ENCODE measurements at regions not wholly inside any gene's neighbourhood (a gene's known extent, or its start where the extent isn't known, plus 50 kb on each side); places are given as distances from the start of the nearest gene placed in this dataset.
"Not testable (repeated sequence)": the region's sequence is repeated elsewhere in the genome, so short reads cannot be mapped to it uniquely, and the experiment has no call there.

DNA sequence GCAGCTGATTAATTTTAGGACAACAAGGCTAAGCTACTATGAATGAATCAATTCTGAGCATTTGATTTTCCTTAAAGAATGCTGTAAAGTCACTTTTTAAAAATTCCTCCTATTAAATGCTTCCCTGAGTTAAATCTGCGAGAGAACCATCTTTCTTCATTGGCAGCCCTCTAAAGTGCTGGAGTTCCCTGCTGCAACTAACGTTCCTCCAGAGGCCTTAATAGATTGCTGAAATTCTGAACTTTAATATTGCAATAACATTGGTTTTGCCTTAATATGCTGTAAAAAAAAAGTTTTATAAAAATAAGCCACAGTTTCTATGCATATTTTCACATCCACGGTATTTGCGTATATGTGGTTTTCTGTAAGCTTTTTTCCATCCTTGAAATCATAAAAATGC is 298.0 kb upstream of the PIK3R1 start:
- no peak for DNase-seq

DNA sequence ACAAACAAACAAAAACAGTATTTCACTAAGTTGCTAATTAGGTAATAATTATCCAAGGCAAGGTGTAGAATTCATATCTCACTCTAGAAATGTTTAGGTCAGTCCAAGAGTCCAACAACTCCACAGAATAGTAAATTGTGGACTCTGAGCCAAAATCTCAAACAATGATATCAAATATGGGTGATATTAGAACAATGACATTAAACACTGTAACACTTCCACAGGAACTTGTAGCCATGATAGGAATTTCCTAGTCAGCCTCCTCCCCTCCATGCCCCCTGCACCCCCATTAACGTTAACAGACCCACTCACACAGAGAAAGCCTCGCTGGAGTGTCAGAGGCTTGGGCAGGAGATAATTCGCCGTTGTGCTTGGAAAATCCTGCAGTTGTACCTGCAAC is 305.0 kb upstream of the PIK3R1 start:
- DNase-seq: no peak

DNA sequence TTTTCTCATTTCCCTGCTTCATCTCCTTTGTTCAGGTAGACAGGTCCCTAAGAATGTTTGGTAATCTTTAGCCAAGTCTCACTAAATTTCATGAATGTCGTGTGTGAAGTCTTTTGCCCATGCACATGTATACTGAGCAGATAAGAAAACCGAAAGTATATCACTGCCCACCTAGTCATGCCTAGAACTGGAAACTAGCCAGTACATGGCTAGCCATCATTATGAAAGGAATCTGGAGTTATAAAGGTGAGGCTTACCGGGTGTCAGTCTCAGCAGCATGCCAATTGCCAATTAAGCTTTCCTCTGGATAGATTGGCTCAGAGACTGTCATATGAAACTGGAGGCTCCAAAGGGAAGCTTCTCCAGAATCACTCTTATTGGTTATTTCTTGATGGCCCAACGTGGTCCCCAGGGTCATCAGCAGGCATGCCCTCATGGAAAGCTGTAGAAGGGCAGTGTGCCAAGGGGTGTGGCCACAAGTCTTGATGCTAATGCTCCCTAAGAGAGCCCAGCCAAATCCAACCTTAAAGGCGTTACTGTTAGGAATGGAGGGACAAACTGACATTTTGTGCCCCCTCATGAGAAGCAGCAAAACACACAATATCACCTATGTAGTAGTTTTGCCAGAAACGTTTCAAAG is 307.3 kb upstream of the PIK3R1 start:
- DNase-seq: no peak

DNA sequence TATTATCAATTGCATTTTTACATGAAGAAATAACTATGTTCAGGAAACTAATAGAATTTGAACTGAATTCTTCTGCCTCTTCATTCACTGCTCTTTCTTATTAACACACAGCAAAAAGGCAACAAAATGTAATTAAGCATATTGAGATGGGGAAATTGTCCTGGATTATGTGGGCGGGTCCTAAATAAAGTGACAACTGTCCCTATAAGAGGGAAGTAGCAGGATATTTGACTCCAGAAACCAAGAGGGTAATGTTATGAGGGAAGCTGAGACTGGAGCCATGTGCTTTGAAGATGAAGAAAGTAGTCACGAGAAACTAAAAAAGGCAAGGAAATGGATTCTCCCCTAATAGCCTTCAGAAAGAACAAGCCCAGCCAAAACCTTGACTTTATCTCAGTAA is 311.2 kb upstream of the PIK3R1 start:
- no peak for DNase-seq

DNA sequence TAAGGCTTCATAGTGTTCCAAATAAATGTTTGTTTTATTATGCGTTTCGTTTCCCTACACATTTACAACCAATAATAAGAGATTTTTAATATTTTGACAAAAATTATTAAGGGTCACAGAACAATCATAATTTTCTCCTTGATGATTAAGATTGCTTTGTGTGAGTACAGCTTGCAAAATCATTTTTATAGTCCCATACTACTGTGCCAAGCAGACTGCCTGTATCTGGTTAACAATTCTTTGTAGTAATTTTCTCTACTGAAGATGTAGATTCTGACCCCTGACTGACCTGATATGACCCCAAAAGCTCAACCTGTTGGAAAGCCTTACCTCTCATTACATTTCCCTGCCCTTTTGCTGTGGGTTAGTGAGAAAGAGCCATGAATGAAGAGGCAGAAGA is 311.9 kb upstream of the PIK3R1 start:
- DNase-seq: no peak

DNA sequence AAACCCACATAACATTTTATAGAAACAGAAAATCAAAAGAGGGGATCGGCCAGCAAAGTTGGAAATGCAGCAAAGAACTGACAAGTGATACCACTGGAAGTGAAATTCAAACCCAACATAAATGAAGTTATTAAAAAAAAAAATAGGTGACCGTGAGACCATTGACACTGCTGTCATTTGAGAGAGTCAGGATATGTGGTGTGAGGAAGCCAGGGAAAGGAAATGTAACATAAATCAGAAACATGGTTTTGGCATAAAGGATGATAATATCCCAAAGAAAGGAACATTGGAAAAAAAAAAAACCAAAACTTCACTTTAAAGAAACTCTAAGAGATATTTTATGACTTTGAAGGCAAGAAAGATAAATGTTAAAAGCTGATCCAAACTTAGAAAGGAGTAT is 312.4 kb upstream of the PIK3R1 start:
- DNase-seq: no peak

DNA sequence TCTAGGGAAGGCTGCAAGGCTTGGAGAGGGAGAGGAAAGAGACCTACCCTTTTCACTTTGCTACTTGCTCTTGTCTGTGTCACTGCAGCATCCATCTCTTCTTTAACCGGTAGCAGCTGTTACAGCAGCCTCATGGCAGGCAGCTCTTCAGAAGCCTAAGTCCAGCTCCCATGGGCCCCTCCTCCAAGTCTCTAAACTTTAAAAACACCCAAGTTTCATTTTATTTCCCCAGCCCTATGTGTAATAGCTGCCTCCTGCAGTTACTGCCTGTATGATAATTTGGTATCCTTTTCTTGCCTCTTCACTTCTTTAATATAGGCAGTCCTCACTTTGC is 313.1 kb upstream of the PIK3R1 start:
- DNase-seq: no peak

DNA sequence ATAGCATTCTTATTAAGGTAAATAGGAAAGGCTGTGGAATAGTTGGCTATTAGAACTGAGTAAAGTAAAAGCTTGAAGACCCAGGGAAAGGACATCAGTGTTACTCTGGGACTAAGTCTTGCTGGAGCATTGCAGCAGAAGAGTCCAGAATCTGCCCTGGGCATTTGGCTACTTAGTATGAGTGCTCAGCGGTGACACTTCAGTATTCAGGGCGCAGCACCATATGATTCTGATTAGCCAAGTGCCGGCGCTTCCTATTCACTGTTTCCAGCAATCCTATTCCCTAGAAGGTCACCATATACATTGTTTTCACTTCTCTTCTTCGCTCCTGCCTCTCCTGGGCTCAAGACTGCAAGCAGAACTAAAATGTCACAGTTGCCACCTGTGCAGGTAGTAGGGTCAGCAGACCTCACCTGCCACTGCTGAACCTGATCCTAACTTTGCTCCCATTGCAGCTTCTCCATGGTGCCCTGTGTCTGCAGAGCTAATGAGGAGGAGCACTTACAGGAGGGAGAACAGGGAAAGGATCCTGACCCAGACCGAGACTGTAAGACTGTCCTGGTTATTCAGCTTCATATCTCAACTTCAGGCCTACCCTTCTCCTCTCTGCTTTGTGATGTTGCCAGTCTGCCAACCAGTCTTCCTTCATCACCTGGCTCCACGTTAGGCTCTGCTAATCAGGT is 313.6 kb upstream of the PIK3R1 start:
- no peak for DNase-seq

DNA sequence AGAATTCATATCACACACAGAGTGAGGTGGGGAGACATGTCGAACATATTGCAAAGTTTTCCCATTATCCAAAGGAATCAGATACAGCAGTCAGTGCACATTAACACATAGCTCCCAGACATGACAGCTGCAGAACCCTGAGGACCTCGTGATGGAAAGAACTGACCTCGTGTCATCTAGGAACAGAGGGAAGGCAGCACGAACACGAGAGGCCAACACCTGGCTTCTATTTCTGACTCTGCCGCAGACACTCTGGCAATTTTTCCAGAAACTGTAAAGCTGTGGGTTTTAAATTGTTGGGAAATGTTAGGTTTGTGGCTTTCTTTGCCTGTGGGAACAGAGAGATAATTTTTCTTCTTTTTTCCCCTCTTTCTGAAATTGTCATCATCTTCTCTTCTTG is 315.0 kb upstream of the PIK3R1 start:
- DNase-seq: no peak

DNA sequence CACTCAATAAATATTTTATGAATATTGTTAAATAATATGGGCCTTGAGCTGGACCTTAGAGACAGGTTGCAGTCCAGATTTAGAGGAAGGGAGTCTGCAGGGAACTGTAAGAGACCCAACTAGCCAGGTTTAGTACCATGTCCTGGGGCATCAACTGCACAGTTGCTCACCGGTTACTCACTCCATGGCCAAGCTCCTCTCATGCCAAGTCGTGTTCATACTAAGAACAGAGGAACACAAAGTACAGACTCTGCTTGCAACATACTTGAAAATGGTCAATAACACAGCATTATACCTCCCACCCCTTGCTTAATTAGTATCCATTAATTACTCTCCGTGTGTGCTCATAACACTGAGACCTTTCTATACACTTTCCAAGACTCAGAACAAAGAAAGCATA is 317.6 kb upstream of the PIK3R1 start:
- DNase-seq: no peak

DNA sequence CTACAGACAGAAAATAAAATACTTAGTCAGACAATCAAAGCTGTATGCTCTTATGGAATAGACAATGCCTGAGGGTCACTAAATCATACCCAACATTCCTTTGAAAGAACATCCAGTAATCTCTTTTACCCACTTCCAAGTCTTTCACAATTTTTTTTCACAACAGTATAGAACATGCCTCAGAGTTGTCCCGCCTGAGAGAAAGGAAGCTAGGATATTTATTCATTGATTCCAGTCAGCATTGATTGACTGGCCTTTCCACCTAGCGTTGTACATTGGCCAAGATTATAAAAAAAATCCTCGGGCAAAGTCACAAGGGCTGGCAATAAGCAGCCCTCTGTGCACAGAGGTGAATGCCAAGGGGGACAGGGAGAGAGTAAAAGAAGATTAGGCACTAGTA is 318.1 kb upstream of the PIK3R1 start:
- no peak for DNase-seq

DNA sequence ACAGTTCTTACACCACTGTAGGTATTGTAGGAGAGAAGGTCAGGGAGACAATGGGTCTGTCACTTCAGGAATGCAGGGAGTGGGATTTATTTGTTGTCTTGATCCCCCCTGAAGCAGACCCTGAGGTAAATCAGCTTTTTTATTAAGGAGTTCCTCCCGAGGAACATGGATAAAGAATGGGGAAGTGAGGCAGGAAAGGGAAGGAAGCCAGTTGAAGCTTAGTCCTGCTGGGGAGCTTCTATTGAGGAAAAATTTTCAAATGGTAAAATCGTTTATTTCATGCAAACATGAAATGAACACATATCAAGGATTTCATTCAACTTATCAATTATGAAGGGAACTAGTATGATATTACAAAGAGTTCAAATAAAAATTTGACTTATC is 318.6 kb upstream of the PIK3R1 start:
- no peak for DNase-seq

DNA sequence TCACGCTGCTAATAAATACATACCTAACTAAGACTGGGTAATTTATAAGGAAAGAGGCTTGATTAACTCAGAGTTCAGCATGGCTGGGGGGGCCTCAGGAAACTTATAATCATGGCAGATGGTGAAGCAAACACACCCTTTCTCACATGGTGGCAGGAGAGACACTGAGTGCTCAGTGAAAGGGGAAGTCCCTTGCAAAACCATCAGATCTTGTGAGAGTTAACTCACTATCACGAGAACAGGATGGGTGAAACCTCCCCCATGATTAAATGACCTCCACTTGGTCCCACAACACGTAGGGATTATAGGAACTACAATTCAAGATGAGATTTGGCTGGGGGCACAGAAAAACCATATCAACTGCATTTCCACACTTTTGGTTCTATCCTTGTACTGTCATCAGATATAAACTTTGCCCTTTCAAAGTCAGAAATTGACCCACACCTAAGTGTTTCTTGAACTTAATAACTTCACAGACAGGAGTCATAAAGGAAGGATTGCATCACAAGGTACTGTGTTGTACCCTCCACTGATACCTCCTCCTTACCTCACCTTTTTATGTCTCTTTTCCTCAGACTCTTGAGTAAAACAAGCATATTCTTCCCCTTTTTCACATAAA is 319.1 kb upstream of the PIK3R1 start:
- DNase-seq: no peak

DNA sequence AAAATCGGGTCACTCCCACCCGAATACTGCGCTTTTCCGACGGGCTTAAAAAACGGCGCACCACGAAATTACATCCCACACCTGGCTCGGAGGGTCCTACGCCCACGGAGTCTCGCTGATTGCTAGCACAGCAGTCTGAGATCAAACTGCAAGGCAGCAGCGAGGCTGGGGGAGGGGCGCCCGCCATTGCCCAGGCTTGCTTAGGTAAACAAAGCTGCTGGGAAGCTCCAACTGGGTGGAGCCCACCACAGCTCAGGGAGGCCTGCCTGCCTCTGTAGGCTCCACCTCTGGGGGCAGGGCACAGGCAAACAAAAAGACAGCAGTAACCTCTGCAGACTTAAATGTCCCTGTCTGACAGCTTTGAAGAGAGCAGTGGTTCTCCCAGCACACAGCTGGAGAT is 325.7 kb upstream of the PIK3R1 start:
- not testable (repeated sequence) for DNase-seq

DNA sequence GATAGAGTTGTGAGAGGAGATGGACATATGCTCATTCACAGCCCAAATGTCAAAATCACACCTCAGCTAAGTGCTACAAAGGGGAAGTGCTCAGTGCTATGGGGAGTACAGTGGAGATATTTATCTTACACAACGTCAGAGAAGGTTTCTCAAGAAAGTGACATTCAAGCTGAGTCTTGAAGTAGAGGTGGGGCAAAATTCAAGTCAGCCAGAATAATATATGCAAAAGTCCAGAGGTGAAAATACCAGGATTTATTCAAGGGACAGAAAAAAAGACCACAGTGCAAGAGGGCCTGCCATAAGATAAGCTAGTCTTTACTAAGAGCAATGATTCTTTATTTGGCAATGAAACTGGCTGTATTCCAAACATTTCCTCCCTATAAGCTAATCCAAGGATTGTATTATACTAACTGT is 327.8 kb upstream of the PIK3R1 start:
- no peak for DNase-seq

DNA sequence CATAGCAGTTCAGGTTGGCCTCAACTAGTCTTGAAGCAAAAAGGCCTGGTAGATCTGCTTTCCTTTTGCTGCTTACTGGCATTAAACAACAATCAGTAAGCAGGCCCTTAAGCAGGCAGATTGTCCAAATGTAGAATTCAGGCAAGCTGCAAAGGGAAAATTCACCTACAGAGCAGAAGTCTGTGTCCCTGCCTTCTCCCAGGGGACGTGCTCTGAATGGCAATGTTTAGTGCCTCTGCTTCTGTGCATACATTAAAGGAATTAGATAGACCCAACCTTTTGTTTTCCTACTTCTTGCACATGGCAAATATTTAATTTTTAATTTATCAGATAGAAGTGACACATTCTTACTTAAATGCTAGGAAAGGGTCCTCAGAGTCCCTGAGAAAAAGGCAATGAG is 328.8 kb upstream of the PIK3R1 start:
- no peak for DNase-seq

DNA sequence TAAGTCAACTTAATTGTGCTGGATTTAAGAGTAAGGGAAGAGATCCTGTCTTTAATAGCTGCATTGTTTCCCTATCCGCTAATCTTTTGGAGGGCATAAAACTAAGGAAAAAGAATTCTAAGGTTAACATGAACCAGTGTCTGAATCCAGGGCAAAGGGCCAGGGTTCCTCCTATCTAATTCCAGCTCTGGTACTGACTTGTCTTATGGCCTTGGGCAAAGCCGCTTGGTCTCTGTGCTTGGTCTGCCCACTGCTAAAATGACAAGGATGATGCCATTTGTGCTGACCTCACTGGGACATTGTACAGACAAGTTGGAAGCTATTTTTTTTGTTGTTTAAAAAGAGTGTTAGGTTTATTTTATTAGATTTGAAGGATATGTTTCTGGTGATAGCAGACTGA is 334.7 kb upstream of the PIK3R1 start:
- no peak for DNase-seq

DNA sequence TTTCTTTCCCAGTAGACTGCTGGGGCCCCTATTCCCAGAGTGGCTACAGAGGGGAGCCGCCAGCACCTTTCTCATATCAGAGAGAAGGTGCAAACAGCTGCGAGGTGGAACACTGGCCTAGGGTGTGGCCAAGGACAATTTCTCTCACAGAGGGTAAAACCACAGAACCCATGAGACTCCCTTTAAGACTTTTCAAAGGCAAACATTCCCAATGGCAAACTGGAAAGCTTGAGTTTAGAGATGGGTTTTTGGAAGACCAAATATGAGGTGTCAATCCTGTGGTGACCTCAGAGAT is 335.1 kb upstream of the PIK3R1 start:
- DNase-seq: no peak

DNA sequence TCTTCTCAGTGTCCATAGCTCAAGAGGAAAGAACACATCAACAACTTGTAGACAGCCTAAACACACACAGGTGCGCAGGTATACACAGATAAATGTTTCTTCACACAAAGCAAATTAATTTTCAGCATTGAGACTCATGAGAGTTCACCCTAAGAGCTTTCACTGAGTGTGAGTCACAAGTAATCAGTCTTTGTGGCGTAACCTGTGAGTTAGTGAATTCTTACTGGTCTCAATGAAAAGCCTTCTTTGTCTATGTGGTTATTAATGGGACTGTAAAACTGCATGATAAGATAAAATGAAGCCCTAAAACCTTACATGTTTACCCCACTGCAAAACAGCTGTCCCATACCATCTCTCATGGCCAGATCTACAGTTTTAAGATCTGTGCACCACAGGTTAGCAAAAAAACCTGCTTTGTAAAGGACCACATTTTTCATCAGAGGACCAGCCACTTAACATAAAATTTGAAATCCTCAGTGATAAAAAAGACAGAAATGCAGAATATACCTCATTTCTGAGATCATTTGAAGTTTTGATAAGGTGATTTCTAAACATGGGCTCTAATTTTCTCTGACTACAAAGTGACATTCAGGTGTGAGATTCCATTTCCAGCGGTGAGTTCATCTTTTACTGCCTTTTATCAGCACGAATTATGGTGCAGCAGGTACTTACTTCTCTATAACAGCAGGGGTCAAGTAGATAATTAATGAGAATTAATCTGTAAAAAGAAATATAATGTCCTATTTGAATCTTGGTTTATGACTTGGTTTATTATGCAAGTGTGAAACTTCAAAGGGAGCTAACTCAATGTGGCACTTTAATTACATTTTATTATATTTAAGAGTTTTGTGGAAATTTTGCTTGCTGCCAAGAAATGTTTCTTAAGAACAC is 335.7 kb upstream of the PIK3R1 start:
- DNase-seq: peak; percentile 3

DNA sequence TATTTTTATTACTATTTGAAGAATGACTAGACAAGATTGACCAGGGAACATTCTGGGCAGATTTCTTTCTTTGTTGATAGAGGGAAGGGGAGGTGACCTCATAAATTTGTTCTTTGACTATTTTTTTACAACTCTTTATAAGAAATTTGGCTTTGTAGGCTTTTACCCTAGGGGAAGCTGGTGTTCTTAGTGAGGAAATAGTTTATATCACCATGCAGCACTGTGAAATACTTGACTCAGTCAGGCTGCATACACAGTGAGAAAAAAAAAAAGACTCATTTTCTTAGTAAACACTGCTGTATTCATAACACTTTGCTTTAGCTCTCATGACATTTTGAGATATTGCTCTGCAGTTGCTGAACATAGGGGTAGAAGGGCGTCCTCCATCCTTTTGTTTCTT is 336.6 kb upstream of the PIK3R1 start:
- no peak for DNase-seq

DNA sequence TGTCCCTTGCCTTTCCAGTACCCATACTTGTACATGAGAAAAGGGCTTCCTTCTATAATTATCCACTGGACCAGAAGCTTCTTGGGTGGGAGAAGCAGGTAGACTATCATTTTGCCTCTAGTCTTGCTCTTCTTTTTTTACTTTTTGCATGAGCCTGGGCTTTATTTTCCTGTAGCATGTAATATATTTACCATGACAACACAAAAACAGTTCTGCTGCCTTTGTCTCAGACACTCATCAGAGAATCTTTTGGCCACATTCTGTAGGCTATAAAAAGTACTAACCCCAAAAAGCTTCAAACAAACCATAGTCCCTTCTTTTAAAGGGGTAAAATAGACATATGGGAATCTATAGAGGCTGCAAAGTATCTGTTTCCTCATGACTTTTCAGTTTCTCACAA is 339.2 kb upstream of the PIK3R1 start:
- DNase-seq: no peak

DNA sequence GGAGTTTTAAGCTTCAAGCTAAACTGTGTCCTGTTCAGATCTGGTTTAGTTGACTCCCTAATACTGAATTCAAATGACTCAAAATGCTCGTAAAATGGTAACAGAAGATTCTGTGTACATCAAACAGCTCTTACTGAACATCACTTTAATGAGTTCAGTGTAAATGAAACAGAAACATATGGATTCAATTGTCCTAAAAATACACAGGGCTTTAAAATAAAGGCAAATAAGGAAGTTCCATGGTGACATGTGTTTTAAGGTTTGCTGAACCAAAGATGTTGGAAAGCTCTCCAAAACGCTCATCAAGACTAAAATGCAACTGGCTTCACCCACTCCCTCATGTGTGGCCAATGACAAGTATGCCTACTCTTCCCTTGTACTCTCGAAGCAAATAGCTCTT is 340.0 kb upstream of the PIK3R1 start:
- no peak for DNase-seq

DNA sequence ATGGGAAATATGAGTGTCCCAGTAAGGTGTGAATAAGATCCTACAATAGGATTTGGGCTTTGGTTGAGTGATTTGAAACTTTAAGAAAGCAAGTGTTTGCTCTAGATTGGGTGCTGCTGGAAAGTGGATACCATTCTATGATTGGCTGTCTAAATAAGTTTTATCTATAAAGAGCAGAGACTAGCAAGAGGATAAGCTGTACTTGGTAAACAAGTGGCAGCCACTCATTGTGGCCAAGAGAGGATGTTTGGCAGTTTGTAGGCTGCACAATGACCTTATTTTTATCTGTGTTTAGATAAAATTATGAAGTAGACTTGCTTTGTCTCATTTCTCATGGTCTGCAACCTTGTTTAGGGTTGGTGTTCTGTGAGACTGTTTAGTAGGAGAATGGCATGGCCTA is 341.6 kb upstream of the PIK3R1 start:
- DNase-seq: no peak

DNA sequence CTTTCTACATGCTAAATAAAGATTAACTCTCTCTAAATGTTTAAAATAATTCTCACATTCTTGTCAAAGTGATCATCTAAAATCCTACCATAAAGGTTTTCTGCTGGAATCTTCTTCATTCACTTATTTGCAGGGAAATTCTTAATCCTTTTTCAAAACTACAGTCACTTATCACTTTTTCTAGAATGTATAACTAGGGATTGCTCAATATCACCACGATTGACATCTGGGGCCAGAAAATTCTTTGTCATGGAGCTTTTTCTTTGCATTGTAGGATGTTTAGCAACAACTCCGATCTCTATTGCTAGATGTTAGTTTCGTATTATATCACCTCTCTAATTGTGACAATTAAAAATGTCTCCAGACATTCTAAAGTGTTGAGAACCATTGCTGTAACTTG is 344.9 kb upstream of the PIK3R1 start:
- no peak for DNase-seq
